ENCODE measurements at regions not wholly inside any gene's neighbourhood (a gene's known extent, or its start where the extent isn't known, plus 50 kb on each side); places are given as distances from the start of the nearest gene placed in this dataset.
A peak's percentile ranks its signal among the peaks of the same experiment; 100 is the strongest.

DNA sequence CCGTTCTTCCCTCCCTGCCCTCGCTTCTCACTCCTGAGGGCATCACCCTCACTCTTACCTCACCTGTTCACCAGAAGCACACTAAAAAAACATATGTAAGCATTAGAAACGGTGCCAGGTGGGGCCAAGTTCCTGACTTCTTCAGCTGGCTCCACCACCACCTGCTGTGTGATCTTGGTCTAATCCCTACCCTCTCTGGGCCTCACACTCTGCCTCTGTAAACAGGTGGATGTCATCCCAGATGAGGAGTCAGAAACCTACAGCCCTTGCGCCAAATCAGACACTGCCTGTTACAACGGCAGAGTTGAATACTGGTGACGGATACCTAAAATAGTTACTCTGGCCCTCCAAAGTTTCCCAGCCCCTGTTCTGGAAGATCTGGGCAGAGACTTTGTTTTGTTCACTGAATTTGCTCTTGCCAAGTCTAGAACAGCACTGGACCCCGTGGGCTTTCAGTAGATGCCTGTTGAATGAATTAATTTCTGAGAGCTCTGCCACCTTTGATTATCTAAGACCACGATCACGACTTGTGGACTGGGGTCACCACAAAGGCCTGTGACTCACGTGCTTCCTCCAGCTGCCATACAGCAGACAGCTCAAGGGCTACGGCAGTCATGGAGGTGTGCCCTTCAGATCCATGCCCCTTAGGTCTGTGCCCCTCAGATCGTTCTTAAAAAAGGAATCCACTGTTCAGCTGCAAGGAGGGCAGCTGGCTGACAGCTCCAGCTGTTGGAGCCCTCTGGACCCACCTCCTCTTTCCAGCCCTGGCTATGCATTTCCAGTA lies 71.9 kb downstream of the GSC start:
- H3K4me3 ChIP-seq (ENCODE audit: low read length) = no peak overlapping the region
- WGBS (ENCODE audit: insufficient coverage) = 42% methylated on average over 5 of the region's 12 CpGs
- no peaks in the 10 kb centered on the region for H3K9me3 ChIP-seq (replicated peaks; ENCODE audit: control insufficient read depth, low read depth, low read length)
- H3K4me1 ChIP-seq (ENCODE audit: control insufficient read depth, insufficient read depth, low read length) = peaks cover 8% of the 10 kb centered on the region
- peaks cover 5% of the 10 kb centered on the region for H3K27me3 ChIP-seq (ENCODE audit: control insufficient read depth, insufficient read depth, low read length)
- H3K27ac ChIP-seq (ENCODE audit: low read length) = no peak overlapping the region
- H3K36me3 ChIP-seq (ENCODE audit: control insufficient read depth, insufficient read depth, low read length) = no peaks in the 10 kb centered on the region
- DNase-seq = no peak

DNA sequence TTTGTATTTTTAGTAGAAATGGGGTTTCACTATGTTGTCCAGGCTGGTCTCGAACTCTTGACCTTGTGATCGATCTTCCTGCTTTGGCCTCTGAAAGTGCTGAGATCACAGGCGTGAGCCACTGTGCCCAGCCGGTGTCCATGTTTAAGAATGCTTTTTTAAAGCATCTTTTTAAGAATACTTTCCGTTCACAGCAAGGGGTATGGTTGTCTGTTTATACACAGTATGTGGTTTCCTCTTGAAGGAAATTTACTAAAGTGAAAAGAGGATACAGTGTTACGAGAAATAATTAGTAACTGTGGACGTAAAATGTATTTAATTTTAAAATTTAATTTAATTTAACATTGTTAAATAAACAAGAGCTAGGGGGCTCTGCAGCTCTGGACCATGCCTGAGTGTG lies 73.4 kb downstream of the GSC start:
- H3K36me3 ChIP-seq (ENCODE audit: control insufficient read depth, insufficient read depth, low read length) = no peaks in the 10 kb centered on the region
- H3K27ac ChIP-seq (ENCODE audit: low read length) = no peak overlapping the region
- no peaks in the 10 kb centered on the region for H3K9me3 ChIP-seq (replicated peaks; ENCODE audit: control insufficient read depth, low read depth, low read length)
- peaks cover 8% of the 10 kb centered on the region for H3K4me1 ChIP-seq (ENCODE audit: control insufficient read depth, insufficient read depth, low read length)
- H3K4me3 ChIP-seq (ENCODE audit: low read length) = no peak overlapping the region
- peaks cover 5% of the 10 kb centered on the region for H3K27me3 ChIP-seq (ENCODE audit: control insufficient read depth, insufficient read depth, low read length)
- no peak for DNase-seq
- 97% methylated on average over 4 of the region's 7 CpGs for WGBS (ENCODE audit: insufficient coverage)

DNA sequence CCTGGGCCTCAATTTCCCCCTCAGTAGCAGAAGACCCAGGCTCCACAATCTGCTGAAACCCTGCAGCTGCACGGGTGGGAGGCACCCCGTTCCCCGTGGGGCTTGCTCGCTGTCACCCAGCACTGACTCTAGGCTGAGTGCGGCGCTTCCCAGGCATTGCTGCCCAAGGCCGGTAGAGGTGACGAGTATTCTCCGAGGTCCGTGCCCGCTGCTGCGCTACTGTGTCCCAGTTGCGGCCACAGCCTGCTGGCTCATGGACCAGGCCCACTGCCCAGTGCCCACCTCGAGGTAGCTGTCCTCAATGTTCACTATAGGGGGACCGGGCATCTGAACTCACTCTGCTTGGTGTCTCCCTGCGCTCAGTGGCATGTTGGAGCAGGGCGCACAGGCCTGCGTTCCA lies 74.7 kb downstream of the GSC start:
- Histone ChIP-seq H3K4me3 (ENCODE audit: low read length) (no peak overlapping the region), H3K36me3 (ENCODE audit: control insufficient read depth, insufficient read depth, low read length) (no peaks in the 10 kb centered on the region), H3K27ac (ENCODE audit: low read length) (no peak overlapping the region), H3K9me3 (replicated peaks; ENCODE audit: control insufficient read depth, low read depth, low read length) (no peaks in the 10 kb centered on the region), H3K27me3 (ENCODE audit: control insufficient read depth, insufficient read depth, low read length) (peaks cover 9% of the 10 kb centered on the region), H3K4me1 (ENCODE audit: control insufficient read depth, insufficient read depth, low read length) (peaks cover 8% of the 10 kb centered on the region)
- 81% methylated on average over 15 of the region's 18 CpGs for WGBS (ENCODE audit: insufficient coverage)
- DNase-seq = no peak

DNA sequence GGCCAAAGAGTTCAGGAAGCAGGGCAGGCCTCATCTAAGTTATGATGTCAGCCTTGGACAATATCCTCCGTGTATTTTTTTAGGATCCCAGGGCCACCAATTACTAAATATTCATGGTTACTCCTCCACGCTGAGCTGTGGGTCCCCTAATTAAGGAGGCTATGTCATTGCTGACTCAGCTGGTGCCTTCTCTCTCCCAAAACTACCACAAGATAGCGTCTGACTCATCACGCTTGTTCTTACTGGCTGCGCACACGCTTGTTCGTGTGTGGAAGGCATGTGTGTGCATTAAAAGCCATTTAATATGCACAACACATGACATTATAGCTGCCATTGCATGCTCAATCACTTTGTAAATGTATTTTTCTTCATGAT lies 78.3 kb downstream of the GSC start:
- peaks cover 11% of the 10 kb centered on the region for H3K27me3 ChIP-seq (ENCODE audit: control insufficient read depth, insufficient read depth, low read length)
- H3K36me3 ChIP-seq (ENCODE audit: control insufficient read depth, insufficient read depth, low read length) = no peaks in the 10 kb centered on the region
- 88% methylated on average over 5 of the region's 7 CpGs for WGBS (ENCODE audit: insufficient coverage)
- peaks cover 7% of the 10 kb centered on the region for H3K4me1 ChIP-seq (ENCODE audit: control insufficient read depth, insufficient read depth, low read length)
- H3K4me3 ChIP-seq (ENCODE audit: low read length) = no peak overlapping the region
- no peak overlapping the region for H3K27ac ChIP-seq (ENCODE audit: low read length)
- H3K9me3 ChIP-seq (replicated peaks; ENCODE audit: control insufficient read depth, low read depth, low read length) = no peaks in the 10 kb centered on the region
- no peak for DNase-seq

DNA sequence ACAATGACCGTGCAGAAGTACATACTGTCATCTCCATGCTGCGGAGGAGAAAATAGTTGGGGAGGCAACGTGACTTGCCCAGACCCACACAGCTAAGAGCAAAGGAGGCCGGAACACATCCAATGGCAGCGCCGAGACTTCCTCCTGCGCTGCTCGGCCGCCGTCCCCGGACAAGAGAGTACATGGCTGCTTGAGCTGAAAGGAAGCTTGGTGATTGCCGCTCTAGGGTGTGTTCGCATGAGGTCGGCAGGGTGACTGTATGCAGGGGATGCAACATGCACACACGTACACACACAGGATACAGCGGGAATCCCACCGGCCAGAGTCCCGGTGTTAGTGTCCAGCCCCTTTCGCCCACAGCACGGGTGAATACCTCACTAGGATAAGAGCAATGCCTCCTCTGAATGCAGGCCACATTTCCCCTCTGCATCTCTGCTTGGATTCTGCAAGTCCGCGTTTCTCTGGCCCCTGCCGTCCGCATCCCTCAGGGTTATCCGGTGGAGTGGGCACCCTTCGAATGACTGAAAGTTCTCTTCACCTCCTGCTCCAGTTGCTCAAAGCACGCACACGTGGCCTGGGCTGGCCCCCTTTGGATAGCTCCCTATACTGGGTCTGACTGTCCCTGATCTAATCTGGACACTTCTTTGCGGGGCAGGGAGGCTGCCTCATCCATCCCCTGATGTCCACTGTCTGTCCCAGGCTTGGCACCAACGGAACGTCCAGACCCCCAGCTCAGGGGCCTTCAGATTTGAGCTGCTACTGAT lies 78.8 kb downstream of the GSC start:
- Histone ChIP-seq H3K27me3 (ENCODE audit: control insufficient read depth, insufficient read depth, low read length) (peaks cover 11% of the 10 kb centered on the region), H3K9me3 (replicated peaks; ENCODE audit: control insufficient read depth, low read depth, low read length) (no peaks in the 10 kb centered on the region), H3K4me1 (ENCODE audit: control insufficient read depth, insufficient read depth, low read length) (peaks cover 7% of the 10 kb centered on the region), H3K27ac (ENCODE audit: low read length) (no peak overlapping the region), H3K4me3 (ENCODE audit: low read length) (no peak overlapping the region), H3K36me3 (ENCODE audit: control insufficient read depth, insufficient read depth, low read length) (no peaks in the 10 kb centered on the region)
- 91% methylated on average over 30 of the region's 31 CpGs for WGBS (ENCODE audit: insufficient coverage)
- no peak for DNase-seq

DNA sequence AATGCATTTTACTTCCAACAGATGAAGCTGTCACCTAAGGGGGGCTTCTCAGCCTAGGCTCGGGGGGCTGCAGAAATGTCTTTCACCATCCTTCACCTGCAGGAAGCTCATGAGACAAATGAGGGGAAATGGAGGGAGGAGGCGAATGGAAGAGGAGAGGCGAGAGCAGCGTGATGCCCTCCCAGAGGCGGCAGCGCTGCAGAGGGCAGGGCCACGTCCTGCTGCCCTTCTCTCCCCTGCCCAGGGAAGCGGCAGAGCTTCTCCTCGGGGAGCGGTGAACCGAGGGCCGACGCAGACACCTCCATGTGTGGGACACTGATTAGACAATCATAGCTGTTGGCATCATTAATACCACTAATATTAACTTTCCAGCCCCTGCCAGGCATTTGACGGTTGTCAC lies 78.3 kb downstream of the SERPINA3 start:
- 86% methylated on average over 12 of the region's 14 CpGs for WGBS (ENCODE audit: insufficient coverage)
- DNase-seq = no peak
- Histone ChIP-seq H3K27ac (ENCODE audit: low read length) (no peak overlapping the region), H3K4me3 (ENCODE audit: low read length) (no peak overlapping the region), H3K27me3 (ENCODE audit: control insufficient read depth, insufficient read depth, low read length) (peaks cover 11% of the 10 kb centered on the region), H3K36me3 (ENCODE audit: control insufficient read depth, insufficient read depth, low read length) (no peaks in the 10 kb centered on the region), H3K9me3 (replicated peaks; ENCODE audit: control insufficient read depth, low read depth, low read length) (no peaks in the 10 kb centered on the region), H3K4me1 (ENCODE audit: control insufficient read depth, insufficient read depth, low read length) (peaks cover 7% of the 10 kb centered on the region)

DNA sequence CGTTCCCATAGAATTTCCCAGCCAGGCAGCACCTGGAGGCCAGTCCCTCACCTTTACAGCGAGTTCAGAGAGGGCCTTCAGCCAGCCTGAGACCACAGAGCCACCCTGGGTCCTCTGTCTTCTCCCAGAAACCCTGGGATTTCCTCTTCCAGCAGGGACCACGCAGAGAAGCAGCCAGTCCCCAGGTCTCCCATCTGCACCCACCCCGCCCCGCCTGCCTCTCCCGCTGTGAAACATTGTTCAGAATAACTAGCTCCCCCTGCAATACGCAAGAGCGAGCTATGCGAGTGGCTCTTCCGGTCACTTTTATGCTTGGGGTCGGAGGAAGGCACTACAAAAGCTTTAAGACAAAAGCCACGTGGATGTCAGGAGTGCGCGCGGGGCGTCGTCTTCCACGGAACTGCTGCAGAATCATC lies 77.8 kb downstream of the SERPINA3 start:
- no peak for DNase-seq
- 84% methylated on average over 16 of the region's 18 CpGs for WGBS (ENCODE audit: insufficient coverage)
- H3K4me3 ChIP-seq (ENCODE audit: low read length) = no peak overlapping the region
- peaks cover 11% of the 10 kb centered on the region for H3K27me3 ChIP-seq (ENCODE audit: control insufficient read depth, insufficient read depth, low read length)
- no peak overlapping the region for H3K27ac ChIP-seq (ENCODE audit: low read length)
- H3K36me3 ChIP-seq (ENCODE audit: control insufficient read depth, insufficient read depth, low read length) = no peaks in the 10 kb centered on the region
- H3K4me1 ChIP-seq (ENCODE audit: control insufficient read depth, insufficient read depth, low read length) = peaks cover 7% of the 10 kb centered on the region
- no peaks in the 10 kb centered on the region for H3K9me3 ChIP-seq (replicated peaks; ENCODE audit: control insufficient read depth, low read depth, low read length)

DNA sequence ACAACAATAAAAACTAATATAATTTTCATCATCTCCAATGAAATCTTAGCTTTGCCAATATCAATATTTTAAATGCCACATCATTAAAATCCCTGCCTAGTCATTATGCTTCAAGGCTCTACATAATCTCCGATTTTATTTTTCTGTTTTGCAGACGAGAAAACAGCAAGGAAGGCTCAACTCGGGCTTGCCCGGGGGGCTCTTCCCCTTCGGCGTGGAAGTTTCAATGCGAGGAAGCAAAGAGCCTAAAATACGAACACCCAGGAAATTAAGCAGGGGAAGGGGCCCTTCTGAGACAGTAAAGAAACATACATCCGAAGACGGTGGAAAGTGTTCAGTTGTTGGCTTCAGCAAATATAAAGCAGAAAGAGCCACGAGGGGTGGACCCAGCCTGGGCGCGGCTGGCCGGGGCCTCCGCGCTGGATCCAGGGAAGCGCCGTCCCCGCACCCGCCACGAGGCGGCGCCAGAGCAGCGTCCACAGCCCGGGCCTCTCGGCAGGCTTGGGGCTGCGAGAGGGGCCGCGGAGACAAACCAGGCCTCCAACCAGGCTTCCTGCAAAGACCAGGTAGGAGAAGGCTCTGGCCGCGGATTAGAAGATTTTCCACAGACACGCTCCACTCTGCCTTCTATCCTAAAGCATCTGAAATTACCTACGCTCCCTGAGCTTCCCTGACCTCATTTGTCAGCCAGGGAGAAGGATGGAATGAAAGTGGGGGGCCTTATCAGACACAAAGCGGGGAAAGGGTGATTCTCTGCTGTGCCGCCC lies 77.2 kb downstream of the SERPINA3 start:
- Histone ChIP-seq H3K9me3 (replicated peaks; ENCODE audit: control insufficient read depth, low read depth, low read length) (no peaks in the 10 kb centered on the region), H3K4me3 (ENCODE audit: low read length) (no peak overlapping the region), H3K27ac (ENCODE audit: low read length) (no peak overlapping the region), H3K27me3 (ENCODE audit: control insufficient read depth, insufficient read depth, low read length) (peaks cover 11% of the 10 kb centered on the region), H3K36me3 (ENCODE audit: control insufficient read depth, insufficient read depth, low read length) (no peaks in the 10 kb centered on the region), H3K4me1 (ENCODE audit: control insufficient read depth, insufficient read depth, low read length) (peaks cover 7% of the 10 kb centered on the region)
- peak; percentile 77 for DNase-seq
- 14% methylated on average over 27 of the region's 35 CpGs for WGBS (ENCODE audit: insufficient coverage)

DNA sequence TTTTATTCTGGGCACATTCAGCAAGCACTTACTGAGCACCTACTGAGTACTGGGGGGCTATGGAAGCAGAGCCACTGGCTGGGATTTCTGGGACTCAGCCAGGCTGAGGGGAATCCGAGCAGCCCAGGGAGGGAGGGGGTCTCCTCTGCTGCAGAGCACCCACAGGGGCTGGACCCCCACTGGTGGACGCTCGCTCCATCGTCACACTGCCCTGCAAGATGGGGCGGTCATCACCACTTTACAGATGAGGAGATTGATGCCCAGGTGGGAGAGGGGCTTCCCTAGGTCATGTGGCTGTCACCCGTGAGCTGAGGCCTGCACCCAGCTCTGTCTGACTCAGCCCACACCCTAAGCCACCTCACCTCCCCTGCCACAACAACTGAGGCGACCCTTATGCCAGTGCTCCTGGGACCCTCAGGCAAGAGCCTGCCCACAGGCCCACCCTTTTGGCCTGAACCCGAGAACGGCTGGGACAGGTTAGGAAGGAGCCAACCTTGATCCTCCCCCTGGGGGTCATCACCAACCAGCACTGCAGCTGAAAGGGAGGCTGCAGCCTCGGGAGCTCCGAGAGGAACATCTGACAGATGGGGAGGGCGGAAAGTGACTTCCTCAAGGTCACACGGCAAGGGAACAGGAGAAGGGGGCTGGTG lies 74.4 kb downstream of the SERPINA3 start:
- 83% methylated on average over 8 of the region's 13 CpGs for WGBS (ENCODE audit: insufficient coverage)
- DNase-seq = no peak
- no peak overlapping the region for H3K27ac ChIP-seq (ENCODE audit: low read length)
- no peaks in the 10 kb centered on the region for H3K9me3 ChIP-seq (replicated peaks; ENCODE audit: control insufficient read depth, low read depth, low read length)
- peaks cover 7% of the 10 kb centered on the region for H3K4me1 ChIP-seq (ENCODE audit: control insufficient read depth, insufficient read depth, low read length)
- no peaks in the 10 kb centered on the region for H3K36me3 ChIP-seq (ENCODE audit: control insufficient read depth, insufficient read depth, low read length)
- H3K4me3 ChIP-seq (ENCODE audit: low read length) = no peak overlapping the region
- H3K27me3 ChIP-seq (ENCODE audit: control insufficient read depth, insufficient read depth, low read length) = peaks cover 11% of the 10 kb centered on the region
